ENCODE measurements at regions not wholly inside any gene's neighbourhood (a gene's known extent, or its start where the extent isn't known, plus 50 kb on each side); places are given as distances from the start of the nearest gene placed in this dataset.

- TF ChIP-seq, protein P1, sequence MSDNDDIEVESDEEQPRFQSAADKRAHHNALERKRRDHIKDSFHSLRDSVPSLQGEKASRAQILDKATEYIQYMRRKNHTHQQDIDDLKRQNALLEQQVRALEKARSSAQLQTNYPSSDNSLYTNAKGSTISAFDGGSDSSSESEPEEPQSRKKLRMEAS (CRISPR knock-in tag; IDR thresholded peaks at IDR 0.05) = no peak
- no peak for TF ChIP-seq NFE2L1 (CRISPR knock-in tag; IDR thresholded peaks at IDR 0.05)
- TF ChIP-seq, protein P2, sequence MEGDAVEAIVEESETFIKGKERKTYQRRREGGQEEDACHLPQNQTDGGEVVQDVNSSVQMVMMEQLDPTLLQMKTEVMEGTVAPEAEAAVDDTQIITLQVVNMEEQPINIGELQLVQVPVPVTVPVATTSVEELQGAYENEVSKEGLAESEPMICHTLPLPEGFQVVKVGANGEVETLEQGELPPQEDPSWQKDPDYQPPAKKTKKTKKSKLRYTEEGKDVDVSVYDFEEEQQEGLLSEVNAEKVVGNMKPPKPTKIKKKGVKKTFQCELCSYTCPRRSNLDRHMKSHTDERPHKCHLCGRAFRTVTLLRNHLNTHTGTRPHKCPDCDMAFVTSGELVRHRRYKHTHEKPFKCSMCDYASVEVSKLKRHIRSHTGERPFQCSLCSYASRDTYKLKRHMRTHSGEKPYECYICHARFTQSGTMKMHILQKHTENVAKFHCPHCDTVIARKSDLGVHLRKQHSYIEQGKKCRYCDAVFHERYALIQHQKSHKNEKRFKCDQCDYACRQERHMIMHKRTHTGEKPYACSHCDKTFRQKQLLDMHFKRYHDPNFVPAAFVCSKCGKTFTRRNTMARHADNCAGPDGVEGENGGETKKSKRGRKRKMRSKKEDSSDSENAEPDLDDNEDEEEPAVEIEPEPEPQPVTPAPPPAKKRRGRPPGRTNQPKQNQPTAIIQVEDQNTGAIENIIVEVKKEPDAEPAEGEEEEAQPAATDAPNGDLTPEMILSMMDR (IDR thresholded peaks at IDR 0.05) = no peak
- TF ChIP-seq ESRRA (CRISPR knock-in tag; IDR thresholded peaks at IDR 0.05; ENCODE audit: borderline replicate concordance) = no peak
- no peak for TF ChIP-seq ZNF138 (CRISPR knock-in tag; conservative IDR thresholded peaks at IDR 0.05)
- TF ChIP-seq JAZF1 (CRISPR knock-in tag; IDR thresholded peaks at IDR 0.05) = no peak
- TF ChIP-seq SP1 (CRISPR knock-in tag; conservative IDR thresholded peaks at IDR 0.05) = no peak
- no peak for TF ChIP-seq ATF2 (CRISPR knock-in tag; IDR thresholded peaks at IDR 0.05; ENCODE audit: borderline replicate concordance, low read depth)
- no peak for TF ChIP-seq SMAD3 (CRISPR knock-in tag; IDR thresholded peaks at IDR 0.05; ENCODE audit: borderline replicate concordance)
Observed at GRCh38 chr2:204184226-204184625, 247.7 kb downstream of the ICOS start.
